ENCODE measurements at regions not wholly inside any gene's neighbourhood (a gene's known extent, or its start where the extent isn't known, plus 50 kb on each side); places are given as distances from the start of the nearest gene placed in this dataset.

- TF ChIP-seq CTCF (IDR thresholded peaks at IDR 0.05; ENCODE audit: low read depth, low read length) (no peak), POLR2A (IDR thresholded peaks at IDR 0.05; ENCODE audit: extremely low read depth, insufficient read length) (no peak), MYC (IDR thresholded peaks at IDR 0.05; ENCODE audit: low read depth, low read length) (no peak)
Measured at GRCh38 chr14:49483268-49483667, 102.9 kb downstream of the RPS29 start.
